ENCODE measurements at regions not wholly inside any gene's neighbourhood (a gene's known extent, or its start where the extent isn't known, plus 50 kb on each side); places are given as distances from the start of the nearest gene placed in this dataset.

- Mint-ChIP-seq H3K27me3 (ENCODE audit: unreplicated experiment) (peaks cover 76% of the 10 kb centered on the region), H3K9me3 (ENCODE audit: low read depth, unreplicated experiment) (no peaks in the 10 kb centered on the region), H3K4me3 (ENCODE audit: low read depth, unreplicated experiment) (no peak overlapping the region), H3K36me3 (ENCODE audit: insufficient read depth, unreplicated experiment) (no peaks in the 10 kb centered on the region), H3K4me1 (ENCODE audit: low read depth, unreplicated experiment) (peaks cover 13% of the 10 kb centered on the region), H3K27ac (ENCODE audit: unreplicated experiment) (no peak overlapping the region)
- no peak for DNase-seq
- TF ChIP-seq CTCF (IDR thresholded peaks at IDR 0.05; ENCODE audit: unreplicated experiment), result no peak
- intact Hi-C loops (cut with micrococcal nuclease; ENCODE audit: unreplicated experiment), result no loop called here
- BruUV-seq (replicated peaks), result no TSS peak
- CTCF ChIA-PET, result no interaction called here
Observed at GRCh38 chr1:38263438-38263837, 216.8 kb upstream of the POU3F1 start.

GRCh38 chr1:38261574-38261973 lies 215.0 kb upstream of the POU3F1 start:
- intact Hi-C loops (cut with micrococcal nuclease; ENCODE audit: unreplicated experiment), result no loop called here

GRCh38 chr1:38258085-38258627 lies 211.6 kb upstream of the POU3F1 start:
- no TSS peak for BruUV-seq (replicated peaks)
- intact Hi-C loops (cut with micrococcal nuclease; ENCODE audit: unreplicated experiment), result no loop called here
- H3K27me3 Mint-ChIP-seq (ENCODE audit: unreplicated experiment), result peaks cover 76% of the 10 kb centered on the region
- H3K4me3 Mint-ChIP-seq (ENCODE audit: low read depth, unreplicated experiment), result no peak overlapping the region
- H3K4me1 Mint-ChIP-seq (ENCODE audit: low read depth, unreplicated experiment), result no peaks in the 10 kb centered on the region
- no peak overlapping the region for H3K27ac Mint-ChIP-seq (ENCODE audit: unreplicated experiment)
- no peaks in the 10 kb centered on the region for H3K9me3 Mint-ChIP-seq (ENCODE audit: low read depth, unreplicated experiment)
- no peaks in the 10 kb centered on the region for H3K36me3 Mint-ChIP-seq (ENCODE audit: insufficient read depth, unreplicated experiment)
- DNase-seq, result no peak
- CTCF ChIA-PET, result no interaction called here
- no peak for TF ChIP-seq CTCF (IDR thresholded peaks at IDR 0.05; ENCODE audit: unreplicated experiment)

More at GRCh38 chr1:38261574-38261973, 215.0 kb upstream of the POU3F1 start:
- H3K27ac Mint-ChIP-seq (ENCODE audit: unreplicated experiment), result no peak overlapping the region
- no peak for DNase-seq
- peaks cover 76% of the 10 kb centered on the region for H3K27me3 Mint-ChIP-seq (ENCODE audit: unreplicated experiment)
- TF ChIP-seq CTCF (IDR thresholded peaks at IDR 0.05; ENCODE audit: unreplicated experiment), result no peak
- peaks cover 13% of the 10 kb centered on the region for H3K4me1 Mint-ChIP-seq (ENCODE audit: low read depth, unreplicated experiment)
- CTCF ChIA-PET, result interaction anchor here (0.8 to 1.2 kb wide), 2 partner anchors 14 to 410 kb away, joined by 4 to 6 read pairs; no protein-coding TSS in a partner anchor
- BruUV-seq (replicated peaks), result no TSS peak
- H3K9me3 Mint-ChIP-seq (ENCODE audit: low read depth, unreplicated experiment), result no peaks in the 10 kb centered on the region
- no peak overlapping the region for H3K4me3 Mint-ChIP-seq (ENCODE audit: low read depth, unreplicated experiment)
- H3K36me3 Mint-ChIP-seq (ENCODE audit: insufficient read depth, unreplicated experiment), result no peaks in the 10 kb centered on the region

- no peak for DNase-seq
- peaks cover 81% of the 10 kb centered on the region for H3K27me3 Mint-ChIP-seq (ENCODE audit: unreplicated experiment)
- no peaks in the 10 kb centered on the region for H3K9me3 Mint-ChIP-seq (ENCODE audit: low read depth, unreplicated experiment)
- no peak for TF ChIP-seq CTCF (IDR thresholded peaks at IDR 0.05; ENCODE audit: unreplicated experiment)
- intact Hi-C loops (cut with micrococcal nuclease; ENCODE audit: unreplicated experiment), result no loop called here
- no peak overlapping the region for H3K27ac Mint-ChIP-seq (ENCODE audit: unreplicated experiment)
- H3K4me3 Mint-ChIP-seq (ENCODE audit: low read depth, unreplicated experiment), result no peak overlapping the region
- H3K4me1 Mint-ChIP-seq (ENCODE audit: low read depth, unreplicated experiment), result no peaks in the 10 kb centered on the region
- CTCF ChIA-PET, result no interaction called here
- no peaks in the 10 kb centered on the region for H3K36me3 Mint-ChIP-seq (ENCODE audit: insufficient read depth, unreplicated experiment)
- BruUV-seq (replicated peaks), result no TSS peak
Observed at GRCh38 chr1:38257374-38257773, 210.8 kb upstream of the POU3F1 start.

All from Calu3 (cell line).